ENCODE measurements at regions not wholly inside any gene's neighbourhood (a gene's known extent, or its start where the extent isn't known, plus 50 kb on each side); places are given as distances from the start of the nearest gene placed in this dataset.

DNA sequence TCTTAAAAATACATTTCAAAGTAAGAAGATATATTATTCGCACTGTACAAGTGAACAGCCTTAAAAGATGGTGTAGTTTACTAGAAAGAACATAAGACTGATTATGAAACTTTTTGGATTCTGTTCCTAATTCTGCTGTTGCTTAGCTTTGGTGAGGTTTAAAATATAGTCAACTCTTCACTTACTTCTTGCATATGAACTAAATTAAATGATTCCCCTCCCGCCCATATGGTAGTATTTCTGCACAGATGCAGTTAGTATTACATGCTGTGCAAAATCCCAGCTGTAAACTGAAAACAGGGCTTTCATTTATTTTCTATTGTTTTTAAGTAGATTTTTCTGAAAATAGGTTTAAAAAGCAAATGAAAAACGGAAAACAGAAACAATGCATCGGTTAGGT, 345.4 kb upstream of the NCAM2 start:
- TF ChIP-seq, protein P1, sequence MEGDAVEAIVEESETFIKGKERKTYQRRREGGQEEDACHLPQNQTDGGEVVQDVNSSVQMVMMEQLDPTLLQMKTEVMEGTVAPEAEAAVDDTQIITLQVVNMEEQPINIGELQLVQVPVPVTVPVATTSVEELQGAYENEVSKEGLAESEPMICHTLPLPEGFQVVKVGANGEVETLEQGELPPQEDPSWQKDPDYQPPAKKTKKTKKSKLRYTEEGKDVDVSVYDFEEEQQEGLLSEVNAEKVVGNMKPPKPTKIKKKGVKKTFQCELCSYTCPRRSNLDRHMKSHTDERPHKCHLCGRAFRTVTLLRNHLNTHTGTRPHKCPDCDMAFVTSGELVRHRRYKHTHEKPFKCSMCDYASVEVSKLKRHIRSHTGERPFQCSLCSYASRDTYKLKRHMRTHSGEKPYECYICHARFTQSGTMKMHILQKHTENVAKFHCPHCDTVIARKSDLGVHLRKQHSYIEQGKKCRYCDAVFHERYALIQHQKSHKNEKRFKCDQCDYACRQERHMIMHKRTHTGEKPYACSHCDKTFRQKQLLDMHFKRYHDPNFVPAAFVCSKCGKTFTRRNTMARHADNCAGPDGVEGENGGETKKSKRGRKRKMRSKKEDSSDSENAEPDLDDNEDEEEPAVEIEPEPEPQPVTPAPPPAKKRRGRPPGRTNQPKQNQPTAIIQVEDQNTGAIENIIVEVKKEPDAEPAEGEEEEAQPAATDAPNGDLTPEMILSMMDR (IDR thresholded peaks at IDR 0.05; ENCODE audit: insufficient read depth, low read length, poor library complexity, severe bottlenecking) = no peak
- no peaks in the 10 kb centered on the region for H3K36me3 ChIP-seq (ENCODE audit: control insufficient read depth, insufficient read depth, low read length)

GRCh38 chr21:20661246-20661645, 337.0 kb upstream of the NCAM2 start:
- H3K36me3 ChIP-seq (ENCODE audit: control insufficient read depth, insufficient read depth, low read length) = no peaks in the 10 kb centered on the region
- H3K4me3 ChIP-seq (replicated peaks; ENCODE audit: low read depth, low read length) = no peak overlapping the region
- no peak for DNase-seq (ENCODE audit: extremely low read depth, insufficient read length)
- TF ChIP-seq, protein P1 (IDR thresholded peaks at IDR 0.05; ENCODE audit: insufficient read depth, low read length, poor library complexity, severe bottlenecking) = no peak
- H3K27me3 ChIP-seq (replicated peaks; ENCODE audit: control insufficient read depth, insufficient read depth, low read length) = no peaks in the 10 kb centered on the region

More for the DNA sequence above, 345.4 kb upstream of the NCAM2 start:
- H3K4me3 ChIP-seq (replicated peaks; ENCODE audit: low read depth, low read length) = no peak overlapping the region
- H3K27me3 ChIP-seq (replicated peaks; ENCODE audit: control insufficient read depth, insufficient read depth, low read length) = no peaks in the 10 kb centered on the region
- DNase-seq (ENCODE audit: extremely low read depth, insufficient read length) = no peak

GRCh38 chr21:20661745-20662422, 336.3 kb upstream of the NCAM2 start:
- Histone ChIP-seq H3K36me3 (ENCODE audit: control insufficient read depth, insufficient read depth, low read length) (no peaks in the 10 kb centered on the region), H3K27me3 (replicated peaks; ENCODE audit: control insufficient read depth, insufficient read depth, low read length) (no peaks in the 10 kb centered on the region), H3K4me3 (replicated peaks; ENCODE audit: low read depth, low read length) (no peak overlapping the region)
- TF ChIP-seq, protein P1 (IDR thresholded peaks at IDR 0.05; ENCODE audit: insufficient read depth, low read length, poor library complexity, severe bottlenecking) = no peak
- no peak for DNase-seq (ENCODE audit: extremely low read depth, insufficient read length)

DNA sequence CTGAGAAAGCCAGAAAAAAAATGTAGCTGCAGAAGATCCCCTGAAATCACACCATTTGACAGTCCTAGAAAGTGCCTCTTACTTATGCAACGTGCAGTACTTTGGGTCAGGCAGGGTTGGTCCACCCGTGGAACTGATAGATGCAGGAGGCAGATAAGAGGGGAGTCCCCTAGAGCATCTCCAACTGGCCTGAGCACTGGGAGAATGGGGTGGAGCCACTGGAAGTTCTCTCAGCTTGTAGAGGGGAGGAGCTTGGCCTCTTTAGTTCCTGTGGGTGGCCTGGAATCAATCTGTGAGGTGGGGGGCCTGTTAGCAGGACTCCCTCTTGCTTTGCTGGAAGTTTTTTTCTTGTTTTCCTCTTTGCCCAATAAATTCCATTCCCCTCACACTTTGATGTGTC, 335.7 kb upstream of the NCAM2 start:
- DNase-seq (ENCODE audit: extremely low read depth, insufficient read length) = no peak
- no peaks in the 10 kb centered on the region for H3K27me3 ChIP-seq (replicated peaks; ENCODE audit: control insufficient read depth, insufficient read depth, low read length)
- no peak overlapping the region for H3K4me3 ChIP-seq (replicated peaks; ENCODE audit: low read depth, low read length)
- TF ChIP-seq, protein P1 (IDR thresholded peaks at IDR 0.05; ENCODE audit: insufficient read depth, low read length, poor library complexity, severe bottlenecking) = no peak
- H3K36me3 ChIP-seq (ENCODE audit: control insufficient read depth, insufficient read depth, low read length) = no peaks in the 10 kb centered on the region

- Histone ChIP-seq H3K36me3 (ENCODE audit: control insufficient read depth, insufficient read depth, low read length) (no peaks in the 10 kb centered on the region), H3K4me3 (replicated peaks; ENCODE audit: low read depth, low read length) (no peak overlapping the region), H3K27me3 (replicated peaks; ENCODE audit: control insufficient read depth, insufficient read depth, low read length) (no peaks in the 10 kb centered on the region)
- TF ChIP-seq, protein P1 (IDR thresholded peaks at IDR 0.05; ENCODE audit: insufficient read depth, low read length, poor library complexity, severe bottlenecking) = no peak
- no peak for DNase-seq (ENCODE audit: extremely low read depth, insufficient read length)
Observed at GRCh38 chr21:20667931-20668330, 330.3 kb upstream of the NCAM2 start.

- Histone ChIP-seq H3K27me3 (replicated peaks; ENCODE audit: control insufficient read depth, insufficient read depth, low read length) (no peaks in the 10 kb centered on the region), H3K4me3 (replicated peaks; ENCODE audit: low read depth, low read length) (no peak overlapping the region), H3K36me3 (ENCODE audit: control insufficient read depth, insufficient read depth, low read length) (no peaks in the 10 kb centered on the region)
- no peak for DNase-seq (ENCODE audit: extremely low read depth, insufficient read length)
- TF ChIP-seq, protein P1 (IDR thresholded peaks at IDR 0.05; ENCODE audit: insufficient read depth, low read length, poor library complexity, severe bottlenecking) = no peak
Observed at GRCh38 chr21:20685475-20685874, 312.7 kb upstream of the NCAM2 start.

Data from GM06990 (cell line).